Right lobe of liver (tissue), 4 donors: ENCODE measurements at regions not wholly inside any gene's neighbourhood (a gene's known extent, or its start where the extent isn't known, plus 50 kb on each side); places are given as distances from the start of the nearest gene placed in this dataset.

Experiments
- POLR2A ChIP-seq: fragments of 450-650 bp; IDR thresholded peaks from one replicate; pipeline ENCODE4 v1.6.1; 2017; ENCODE audit warnings: antibody characterized with exemption, mild to moderate bottlenecking
- TF ChIP-seq, protein P1 (sequence below), 4 donors: fragments of 200-600 bp in 3 of 4; fragments of 450-650 bp in 1 of 4; IDR thresholded peaks; one replicate each; pipeline versions ENCODE4 v1.5.1 to v1.8.0; 2016 to 2022; ENCODE audit warnings: antibody characterized with exemption in 4 of 4, mild to moderate bottlenecking in 2 of 4
- donor health status: DM: no; HTN: no; CAD: no.
- donor health status: DM: no; HTN: no; CAD: no.
- donor health status: DM: no; HTN: yes; CAD: no.

GRCh38 chr5:1658665-1659064 lies 134.9 kb upstream of the LPCAT1 start:
- TF ChIP-seq, protein P1, sequence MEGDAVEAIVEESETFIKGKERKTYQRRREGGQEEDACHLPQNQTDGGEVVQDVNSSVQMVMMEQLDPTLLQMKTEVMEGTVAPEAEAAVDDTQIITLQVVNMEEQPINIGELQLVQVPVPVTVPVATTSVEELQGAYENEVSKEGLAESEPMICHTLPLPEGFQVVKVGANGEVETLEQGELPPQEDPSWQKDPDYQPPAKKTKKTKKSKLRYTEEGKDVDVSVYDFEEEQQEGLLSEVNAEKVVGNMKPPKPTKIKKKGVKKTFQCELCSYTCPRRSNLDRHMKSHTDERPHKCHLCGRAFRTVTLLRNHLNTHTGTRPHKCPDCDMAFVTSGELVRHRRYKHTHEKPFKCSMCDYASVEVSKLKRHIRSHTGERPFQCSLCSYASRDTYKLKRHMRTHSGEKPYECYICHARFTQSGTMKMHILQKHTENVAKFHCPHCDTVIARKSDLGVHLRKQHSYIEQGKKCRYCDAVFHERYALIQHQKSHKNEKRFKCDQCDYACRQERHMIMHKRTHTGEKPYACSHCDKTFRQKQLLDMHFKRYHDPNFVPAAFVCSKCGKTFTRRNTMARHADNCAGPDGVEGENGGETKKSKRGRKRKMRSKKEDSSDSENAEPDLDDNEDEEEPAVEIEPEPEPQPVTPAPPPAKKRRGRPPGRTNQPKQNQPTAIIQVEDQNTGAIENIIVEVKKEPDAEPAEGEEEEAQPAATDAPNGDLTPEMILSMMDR (IDR thresholded peaks at IDR 0.05) = no peak
- no peak for TF ChIP-seq POLR2A
